Peyer's patch (tissue), 4 donors: ENCODE measurements at regions not wholly inside any gene's neighbourhood (a gene's known extent, or its start where the extent isn't known, plus 50 kb on each side); places are given as distances from the start of the nearest gene placed in this dataset.

Experiments used
- POLR2A ChIP-seq, 2 donors: fragments of 450-650 bp; IDR thresholded peaks; one replicate each; pipeline ENCODE4 v1.5.1; 2017; ENCODE audit warnings: antibody characterized with exemption in 2 of 2, mild to moderate bottlenecking in 2 of 2, moderate library complexity in 2 of 2
- TF ChIP-seq, protein P1 (sequence below), 6 experiments: fragments of 450-650 bp in 4 of 6; fragments of 200-600 bp in 2 of 6; sonication (generic) in 1 of 6; IDR thresholded peaks; one replicate each; pipeline ENCODE4 v1.5.1; 2017 to 2019; ENCODE audit warnings: antibody characterized with exemption in 6 of 6, mild to moderate bottlenecking in 3 of 6, moderate library complexity in 1 of 6

DNA sequence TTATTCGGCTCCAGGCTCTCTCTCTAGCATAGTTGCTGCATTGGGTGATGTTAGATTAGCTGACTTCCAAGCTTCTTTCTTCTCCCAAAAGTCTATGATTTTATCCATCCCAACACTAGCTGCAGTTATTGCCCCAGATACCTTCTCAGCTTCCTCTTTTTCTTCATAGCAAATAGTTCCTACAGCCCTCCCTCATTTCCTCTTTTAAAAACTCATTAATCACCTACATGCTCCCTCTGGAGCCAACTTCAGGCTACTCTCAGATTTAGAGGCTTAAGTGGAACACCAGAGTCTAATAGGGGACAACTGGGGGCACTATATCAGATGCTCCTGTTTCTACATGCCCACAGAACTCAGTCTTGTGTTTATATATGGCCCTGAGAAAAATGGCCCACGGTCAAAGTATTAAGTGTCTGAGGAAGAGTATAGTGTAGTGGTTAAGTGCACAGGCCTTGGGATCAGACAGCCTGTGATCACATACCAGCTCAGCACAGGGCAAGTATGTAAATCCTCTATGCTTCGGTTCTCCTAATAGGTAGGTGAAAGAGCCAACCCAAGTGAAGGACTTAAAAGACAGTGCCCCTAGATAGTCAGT is 241.9 kb upstream of the SLC14A2 start:
- TF ChIP-seq, protein P1, sequence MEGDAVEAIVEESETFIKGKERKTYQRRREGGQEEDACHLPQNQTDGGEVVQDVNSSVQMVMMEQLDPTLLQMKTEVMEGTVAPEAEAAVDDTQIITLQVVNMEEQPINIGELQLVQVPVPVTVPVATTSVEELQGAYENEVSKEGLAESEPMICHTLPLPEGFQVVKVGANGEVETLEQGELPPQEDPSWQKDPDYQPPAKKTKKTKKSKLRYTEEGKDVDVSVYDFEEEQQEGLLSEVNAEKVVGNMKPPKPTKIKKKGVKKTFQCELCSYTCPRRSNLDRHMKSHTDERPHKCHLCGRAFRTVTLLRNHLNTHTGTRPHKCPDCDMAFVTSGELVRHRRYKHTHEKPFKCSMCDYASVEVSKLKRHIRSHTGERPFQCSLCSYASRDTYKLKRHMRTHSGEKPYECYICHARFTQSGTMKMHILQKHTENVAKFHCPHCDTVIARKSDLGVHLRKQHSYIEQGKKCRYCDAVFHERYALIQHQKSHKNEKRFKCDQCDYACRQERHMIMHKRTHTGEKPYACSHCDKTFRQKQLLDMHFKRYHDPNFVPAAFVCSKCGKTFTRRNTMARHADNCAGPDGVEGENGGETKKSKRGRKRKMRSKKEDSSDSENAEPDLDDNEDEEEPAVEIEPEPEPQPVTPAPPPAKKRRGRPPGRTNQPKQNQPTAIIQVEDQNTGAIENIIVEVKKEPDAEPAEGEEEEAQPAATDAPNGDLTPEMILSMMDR (IDR thresholded peaks at IDR 0.05) = no peak
- no peak for TF ChIP-seq POLR2A (IDR thresholded peaks at IDR 0.05)
